ENCODE measurements at regions not wholly inside any gene's neighbourhood (a gene's known extent, or its start where the extent isn't known, plus 50 kb on each side); places are given as distances from the start of the nearest gene placed in this dataset.

GRCh38 chr11:70024036-70024772, 53.9 kb upstream of the ANO1 start:
- POLR2A ChIA-PET: no interaction called here
- no peaks in the 10 kb centered on the region for H3K9me3 Mint-ChIP-seq
- H3K4me3 Mint-ChIP-seq: no peak overlapping the region
- H3K36me3 Mint-ChIP-seq: no peaks in the 10 kb centered on the region
- no peak overlapping the region for H3K27ac Mint-ChIP-seq
- H3K4me1 Mint-ChIP-seq: no peaks in the 10 kb centered on the region
- DNase-seq (no peak), ATAC-seq (ENCODE audit: low read depth) (no peak)
- no peaks in the 10 kb centered on the region for H3K27me3 Mint-ChIP-seq

GRCh38 chr11:70024773-70025045, 53.4 kb upstream of the ANO1 start:
- ATAC-seq (ENCODE audit: low read depth) (no peak), DNase-seq (no peak)
- Mint-ChIP-seq H3K36me3 (no peaks in the 10 kb centered on the region), H3K27me3 (no peaks in the 10 kb centered on the region), H3K9me3 (no peaks in the 10 kb centered on the region), H3K4me3 (no peak overlapping the region), H3K4me1 (no peaks in the 10 kb centered on the region), H3K27ac (no peak overlapping the region)
- POLR2A ChIA-PET: no interaction called here

- Mint-ChIP-seq H3K4me3 (no peak overlapping the region), H3K27ac (no peak overlapping the region), H3K9me3 (no peaks in the 10 kb centered on the region), H3K27me3 (no peaks in the 10 kb centered on the region), H3K36me3 (no peaks in the 10 kb centered on the region), H3K4me1 (no peaks in the 10 kb centered on the region)
- ATAC-seq (ENCODE audit: low read depth) (no peak), DNase-seq (no peak)
- POLR2A ChIA-PET: no interaction called here
These were observed 52.8 kb upstream of the ANO1 start for GRCh38 chr11:70025308-70025707.

- POLR2A ChIA-PET: no interaction called here
- Mint-ChIP-seq H3K9me3 (no peaks in the 10 kb centered on the region), H3K4me3 (no peak overlapping the region), H3K27ac (no peak overlapping the region), H3K4me1 (no peaks in the 10 kb centered on the region), H3K27me3 (no peaks in the 10 kb centered on the region), H3K36me3 (no peaks in the 10 kb centered on the region)
- DNase-seq (no peak), ATAC-seq (ENCODE audit: low read depth) (no peak)
These were observed 52.1 kb upstream of the ANO1 start for GRCh38 chr11:70026012-70026411.

GRCh38 chr11:70026726-70027125, 51.4 kb upstream of the ANO1 start:
- H3K4me1 Mint-ChIP-seq: no peaks in the 10 kb centered on the region
- H3K4me3 Mint-ChIP-seq: no peak overlapping the region
- H3K9me3 Mint-ChIP-seq: no peaks in the 10 kb centered on the region
- H3K27me3 Mint-ChIP-seq: no peaks in the 10 kb centered on the region
- H3K36me3 Mint-ChIP-seq: no peaks in the 10 kb centered on the region
- ATAC-seq (ENCODE audit: low read depth): no peak
- POLR2A ChIA-PET: no interaction called here
- H3K27ac Mint-ChIP-seq: no peak overlapping the region
- no peak for DNase-seq

- Mint-ChIP-seq H3K36me3 (no peaks in the 10 kb centered on the region), H3K27me3 (no peaks in the 10 kb centered on the region)
- POLR2A ChIA-PET: no interaction called here
These were observed 50.7 kb upstream of the ANO1 start for GRCh38 chr11:70027451-70027850.

GRCh38 chr11:70028147-70028855, 49.8 kb upstream of the ANO1 start:
- Mint-ChIP-seq H3K4me3 (no peak overlapping the region), H3K27ac (no peak overlapping the region), H3K9me3 (no peaks in the 10 kb centered on the region), H3K36me3 (no peaks in the 10 kb centered on the region), H3K4me1 (no peaks in the 10 kb centered on the region), H3K27me3 (no peaks in the 10 kb centered on the region)
- DNase-seq (no peak), ATAC-seq (ENCODE audit: low read depth) (no peak)
- POLR2A ChIA-PET: no interaction called here

More at GRCh38 chr11:70027451-70027850, 50.7 kb upstream of the ANO1 start:
- Mint-ChIP-seq H3K27ac (no peak overlapping the region), H3K4me1 (no peaks in the 10 kb centered on the region), H3K4me3 (no peak overlapping the region), H3K9me3 (no peaks in the 10 kb centered on the region)
- DNase-seq (no peak), ATAC-seq (ENCODE audit: low read depth) (no peak)

Data from activated naive CD8-positive, alpha-beta T cell treated with anti-CD3 and anti-CD28 coated beads, Interleukin-2, amount 10 ng/mL, durations not matched to agents 7 days and 5 days (primary cell).